ENCODE measurements at regions not wholly inside any gene's neighbourhood (a gene's known extent, or its start where the extent isn't known, plus 50 kb on each side); places are given as distances from the start of the nearest gene placed in this dataset.

- no TSS peak for BruUV-seq (replicated peaks)
- ChIA-PET POLR2A (ENCODE audit: low non-redundant PET) (no interaction called here), CTCF (no interaction called here)
- DNase-seq (ENCODE audit: low spot score) = no peak
- H3K27me3 ChIP-seq (replicated peaks; ENCODE audit: insufficient read depth, low read depth, low read length, poor library complexity) = no peaks in the 10 kb centered on the region
- TF ChIP-seq CTCF (conservative IDR thresholded peaks at IDR 0.05; ENCODE audit: low read depth, low read length) (no peak), EZH2 (IDR thresholded peaks at IDR 0.05; ENCODE audit: borderline replicate concordance, low read depth, low read length, poor library complexity, severe bottlenecking) (no peak)
- no peak overlapping the region for H3K4me3 ChIP-seq (ENCODE audit: low read depth, low read length, poor library complexity, severe bottlenecking)
- H3K27ac ChIP-seq (ENCODE audit: low read depth, low read length, poor library complexity, severe bottlenecking) = no peak overlapping the region
- no peaks in the 10 kb centered on the region for H3K4me1 ChIP-seq (ENCODE audit: insufficient read depth, low read length, poor library complexity, severe bottlenecking)
- H3K36me3 ChIP-seq (ENCODE audit: insufficient read depth, low read length, poor library complexity, severe bottlenecking) = no peaks in the 10 kb centered on the region
- intact Hi-C loops (cut with micrococcal nuclease; ENCODE audit: unreplicated experiment) = no loop called here
- H3K9me3 ChIP-seq (ENCODE audit: low read depth, low read length, poor library complexity, severe bottlenecking) = no peaks in the 10 kb centered on the region
Observed at GRCh38 chr5:143479394-143479793, 75.9 kb upstream of the NR3C1 start.

GRCh38 chr5:143476601-143477211, 73.2 kb upstream of the NR3C1 start:
- ChIA-PET CTCF (no interaction called here), POLR2A (ENCODE audit: low non-redundant PET) (no interaction called here)
- no peak overlapping the region for H3K4me3 ChIP-seq (ENCODE audit: low read depth, low read length, poor library complexity, severe bottlenecking)
- no peak for DNase-seq (ENCODE audit: low spot score)
- TF ChIP-seq CTCF (conservative IDR thresholded peaks at IDR 0.05; ENCODE audit: low read depth, low read length) = no peak
- TF ChIP-seq EZH2 (IDR thresholded peaks at IDR 0.05; ENCODE audit: borderline replicate concordance, low read depth, low read length, poor library complexity, severe bottlenecking) = no peak
- no peaks in the 10 kb centered on the region for H3K4me1 ChIP-seq (ENCODE audit: insufficient read depth, low read length, poor library complexity, severe bottlenecking)
- BruUV-seq (replicated peaks) = no TSS peak
- intact Hi-C loops (cut with micrococcal nuclease; ENCODE audit: unreplicated experiment) = no loop called here
- no peaks in the 10 kb centered on the region for H3K27me3 ChIP-seq (replicated peaks; ENCODE audit: insufficient read depth, low read depth, low read length, poor library complexity)
- no peaks in the 10 kb centered on the region for H3K36me3 ChIP-seq (ENCODE audit: insufficient read depth, low read length, poor library complexity, severe bottlenecking)
- no peaks in the 10 kb centered on the region for H3K9me3 ChIP-seq (ENCODE audit: low read depth, low read length, poor library complexity, severe bottlenecking)
- H3K27ac ChIP-seq (ENCODE audit: low read depth, low read length, poor library complexity, severe bottlenecking) = no peak overlapping the region

- no peak for DNase-seq (ENCODE audit: low spot score)
- no TSS peak for BruUV-seq (replicated peaks)
- H3K9me3 ChIP-seq (ENCODE audit: low read depth, low read length, poor library complexity, severe bottlenecking) = no peaks in the 10 kb centered on the region
- intact Hi-C loops (cut with micrococcal nuclease; ENCODE audit: unreplicated experiment) = no loop called here
- H3K27me3 ChIP-seq (replicated peaks; ENCODE audit: insufficient read depth, low read depth, low read length, poor library complexity) = no peaks in the 10 kb centered on the region
- H3K4me3 ChIP-seq (ENCODE audit: low read depth, low read length, poor library complexity, severe bottlenecking) = no peak overlapping the region
- TF ChIP-seq CTCF (conservative IDR thresholded peaks at IDR 0.05; ENCODE audit: low read depth, low read length) (no peak), EZH2 (IDR thresholded peaks at IDR 0.05; ENCODE audit: borderline replicate concordance, low read depth, low read length, poor library complexity, severe bottlenecking) (no peak)
- no peaks in the 10 kb centered on the region for H3K4me1 ChIP-seq (ENCODE audit: insufficient read depth, low read length, poor library complexity, severe bottlenecking)
- CTCF ChIA-PET = no interaction called here
- no peaks in the 10 kb centered on the region for H3K36me3 ChIP-seq (ENCODE audit: insufficient read depth, low read length, poor library complexity, severe bottlenecking)
- POLR2A ChIA-PET (ENCODE audit: low non-redundant PET) = no interaction called here
- no peak overlapping the region for H3K27ac ChIP-seq (ENCODE audit: low read depth, low read length, poor library complexity, severe bottlenecking)
Observed at GRCh38 chr5:143474616-143475015, 71.1 kb upstream of the NR3C1 start.
